GM21526 (cell line): ENCODE measurements at regions not wholly inside any gene's neighbourhood (a gene's known extent, or its start where the extent isn't known, plus 50 kb on each side); places are given as distances from the start of the nearest gene placed in this dataset.
"Not testable (repeated sequence)": the region's sequence is repeated elsewhere in the genome, so short reads cannot be mapped to it uniquely, and the experiment has no call there.

ENCODE experiments used
- ATAC-seq: cut with Tn5 transposase; IDR thresholded peaks from one replicate; pipeline ENCODE4 v1.9.1; 2021; ENCODE audit warnings: moderate library complexity; ENCODE audit not compliant: unreplicated experiment, low FRiP score

DNA sequence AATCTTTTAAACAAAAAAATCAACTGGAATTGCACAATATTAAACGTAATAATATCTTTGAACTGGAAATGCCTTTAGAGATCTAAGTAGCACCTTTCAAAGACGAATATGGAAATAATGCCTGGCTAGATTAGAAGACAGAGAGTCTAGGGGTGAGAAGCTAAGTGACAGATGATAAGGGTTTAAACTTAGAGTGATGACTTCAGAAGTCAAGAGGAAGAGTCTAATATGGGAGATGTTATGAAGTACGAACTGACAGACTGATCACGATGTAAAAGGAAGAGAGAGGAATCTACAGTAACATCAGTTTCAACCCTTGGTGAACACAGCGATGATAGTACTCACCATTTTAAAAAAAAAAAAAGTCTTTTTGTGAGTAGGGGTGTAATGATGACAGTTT is 57.9 kb downstream of the HINT1 start:
- no peak for ATAC-seq

GRCh38 chr5:131104169-131104808 is 60.8 kb downstream of the HINT1 start:
- ATAC-seq, result no peak

- ATAC-seq, result no peak
Observed at GRCh38 chr5:131096774-131097710, 68.0 kb downstream of the HINT1 start.

DNA sequence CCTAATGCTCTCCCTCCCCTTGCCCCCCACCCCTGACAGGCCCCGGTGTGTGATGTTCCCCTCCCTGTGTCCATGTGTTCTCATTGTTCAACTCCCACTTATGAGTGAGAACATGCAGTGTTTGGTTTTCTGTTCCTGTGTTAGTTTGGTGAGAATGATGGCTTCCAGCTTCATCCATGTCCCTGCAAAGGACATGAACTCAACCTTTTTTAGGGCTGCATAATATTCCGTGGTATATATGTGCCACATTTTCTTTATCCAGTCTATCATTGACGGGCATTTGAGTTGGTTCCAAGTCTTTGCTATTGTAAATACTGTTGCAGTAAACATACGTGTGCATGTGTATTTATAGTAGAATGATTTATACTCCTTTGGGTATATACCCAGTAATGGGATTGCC is 69.5 kb downstream of the HINT1 start:
- not testable (repeated sequence) for ATAC-seq

DNA sequence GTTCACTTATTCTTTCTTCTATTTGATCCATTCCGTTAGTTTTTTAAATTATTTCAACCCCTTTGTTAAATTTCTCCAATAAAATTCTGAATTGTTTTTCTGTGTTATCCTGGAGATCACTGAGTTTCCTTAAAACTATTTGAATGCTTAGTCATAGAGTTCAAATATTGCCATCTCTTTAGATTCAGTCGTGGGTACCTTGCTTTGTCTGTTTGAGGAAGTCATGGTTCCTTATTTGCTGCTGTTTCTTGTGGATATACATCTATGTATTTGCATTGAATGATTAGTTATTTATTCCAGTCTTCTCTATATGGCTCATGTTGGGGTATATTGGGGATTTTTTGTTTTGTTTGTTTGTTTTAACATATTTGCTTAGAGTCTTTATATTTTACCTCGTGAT is 80.6 kb downstream of the HINT1 start:
- ATAC-seq, result no peak

DNA sequence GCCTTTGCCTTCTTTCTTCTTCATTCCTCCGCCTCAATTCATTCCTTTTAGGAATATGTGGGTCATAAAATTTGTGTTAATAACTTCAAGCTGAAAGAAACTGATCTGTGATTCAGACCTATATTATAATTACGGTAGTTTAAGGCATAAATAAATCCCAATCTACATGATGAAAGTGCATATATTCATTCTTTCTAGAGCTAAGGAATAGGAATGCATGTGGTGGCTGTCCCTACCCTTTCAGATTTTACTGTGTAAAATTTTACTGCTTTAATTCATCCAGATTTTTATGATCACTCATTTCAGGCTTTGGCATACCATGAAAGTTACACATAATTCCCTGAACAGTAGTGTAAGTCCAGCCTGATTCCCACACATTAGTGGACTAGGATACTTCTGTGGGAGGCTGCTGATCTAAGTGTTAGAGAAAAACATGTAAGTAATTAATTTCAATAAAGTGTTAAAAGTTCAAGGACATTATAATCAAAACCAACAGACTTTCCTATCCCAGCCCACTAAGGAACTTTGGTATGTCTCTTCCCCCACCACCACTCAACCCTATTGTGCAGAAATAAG is 83.1 kb downstream of the HINT1 start:
- no peak for ATAC-seq

GRCh38 chr5:131081374-131081773 is 83.7 kb downstream of the HINT1 start:
- no peak for ATAC-seq

DNA sequence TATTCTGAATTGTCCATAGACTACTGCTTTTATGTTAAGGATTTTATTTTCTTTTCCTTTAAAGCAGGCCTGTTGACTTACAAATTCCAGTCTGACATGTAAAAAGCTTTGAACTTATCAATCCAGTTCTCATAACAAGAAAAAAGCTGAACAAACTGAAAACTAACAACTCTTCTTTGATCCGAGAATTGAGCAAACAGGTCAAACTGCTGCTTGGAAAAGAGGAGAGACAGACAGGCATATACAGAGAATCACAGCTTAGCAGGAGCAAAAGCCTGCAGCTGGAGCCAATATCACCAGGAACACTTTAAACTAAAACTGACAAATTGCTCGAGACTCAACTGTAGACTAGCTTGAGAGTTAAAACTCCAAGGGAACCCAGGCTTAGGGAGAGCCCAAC is 85.8 kb downstream of the HINT1 start:
- no peak for ATAC-seq

DNA sequence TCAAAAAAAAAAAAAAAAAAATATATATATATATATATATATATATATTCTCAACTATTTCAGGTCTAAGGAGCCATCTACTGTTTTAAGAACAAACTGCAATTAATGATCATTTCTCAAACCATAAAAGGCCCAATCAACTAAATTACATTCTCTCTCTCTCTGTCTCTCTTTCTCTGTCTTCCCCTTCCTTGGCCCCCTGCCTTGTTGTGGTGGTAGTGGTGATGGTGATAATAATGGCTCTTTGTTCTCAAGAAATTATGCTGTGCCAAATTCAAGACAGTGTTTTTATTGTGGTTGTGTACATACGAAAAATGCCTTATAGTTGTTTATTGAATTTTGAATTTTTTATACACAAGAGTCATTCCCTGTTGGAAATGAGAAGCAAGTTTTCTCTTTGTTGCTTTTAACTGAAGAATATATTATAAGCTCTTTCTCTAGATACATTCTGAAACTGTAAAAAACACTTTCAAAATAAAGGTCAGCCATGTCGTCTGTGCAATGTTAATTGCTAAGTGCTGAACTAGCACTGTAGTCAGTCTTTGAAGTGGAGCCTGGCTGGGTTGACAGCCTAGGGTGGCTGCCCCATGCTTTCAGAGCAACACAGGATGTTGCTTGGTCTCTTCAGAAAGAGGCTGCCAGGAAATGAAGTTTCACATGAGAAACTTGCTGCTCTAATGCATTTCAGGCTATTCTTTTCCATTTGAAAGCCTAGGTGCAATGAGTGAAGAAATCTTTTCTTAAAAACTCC is 96.0 kb downstream of the HINT1 start:
- ATAC-seq, result peak; percentile 93

- ATAC-seq, result no peak
Observed at GRCh38 chr5:131068076-131068475, 97.0 kb downstream of the HINT1 start.

GRCh38 chr5:131067636-131068035 is 97.4 kb downstream of the HINT1 start:
- ATAC-seq, result no peak

DNA sequence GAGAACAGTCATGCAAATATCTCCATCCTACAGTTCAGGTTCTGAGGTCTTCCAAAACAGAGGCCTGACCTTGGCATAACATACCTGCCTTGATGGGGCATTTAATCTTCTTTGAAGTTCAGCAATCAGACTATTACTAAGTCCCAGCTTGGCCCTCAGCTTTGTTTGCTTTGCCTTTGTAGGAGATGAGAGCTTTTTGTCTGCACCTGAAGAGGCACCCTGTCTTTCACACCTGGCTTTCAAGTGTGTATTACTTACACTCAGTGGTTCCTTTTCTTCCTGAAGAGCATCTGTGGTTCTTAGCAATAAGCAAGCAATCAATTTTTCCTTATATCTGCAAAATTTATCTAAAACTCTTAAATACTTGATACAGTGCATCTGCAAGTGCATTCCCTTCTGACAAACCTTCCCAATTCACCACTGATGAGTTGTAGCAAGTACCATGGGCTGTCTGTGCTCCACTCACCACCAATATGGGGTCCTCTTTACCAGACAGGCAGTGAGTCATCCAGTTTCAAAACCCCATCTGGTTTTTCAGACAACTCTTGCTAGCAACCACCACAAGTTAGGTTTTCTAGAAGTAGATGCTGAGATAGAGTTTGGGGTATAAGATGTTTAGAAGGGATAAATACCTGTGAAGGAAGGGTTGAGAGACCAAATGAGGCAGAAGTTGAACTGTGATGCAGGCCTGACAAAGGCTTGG is 100.2 kb downstream of the HINT1 start:
- ATAC-seq, result peak; percentile 47

DNA sequence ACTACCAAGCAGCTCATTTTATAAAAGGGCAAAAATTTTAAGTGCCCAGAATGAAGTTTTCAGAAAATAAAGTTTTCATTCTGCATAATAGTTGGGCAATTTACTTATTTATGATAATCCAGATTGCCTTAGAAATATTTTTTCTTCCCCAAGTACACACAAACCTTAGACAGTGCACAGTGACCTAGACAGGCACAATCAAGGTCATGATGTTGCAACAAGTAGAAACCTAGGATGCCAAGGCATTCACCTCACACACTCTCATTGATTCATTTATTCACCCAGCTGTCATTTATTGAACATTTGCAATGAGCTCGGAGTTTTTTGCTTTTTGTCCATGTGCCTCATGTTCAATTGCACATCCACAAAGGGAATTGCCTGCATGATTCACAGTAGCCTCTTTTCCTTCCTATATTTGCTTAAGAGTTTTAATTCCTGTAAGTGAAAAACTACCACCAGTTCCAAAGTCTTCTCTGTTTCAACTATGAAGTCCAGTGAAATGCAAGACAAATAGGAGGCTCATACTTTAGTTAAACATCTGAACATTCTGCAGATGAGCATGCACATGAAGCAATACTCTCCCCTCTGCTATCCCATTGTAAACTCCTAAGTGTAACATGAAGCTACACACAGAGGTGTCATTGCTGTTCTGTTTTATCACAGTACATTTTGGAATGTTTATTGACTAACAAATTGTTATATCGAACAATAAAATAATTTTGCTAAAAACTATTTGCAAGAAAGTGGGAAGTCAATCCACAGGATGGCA is 122.9 kb downstream of the HINT1 start:
- no peak for ATAC-seq

GRCh38 chr5:131023498-131023865 is 141.6 kb downstream of the HINT1 start:
- no peak for ATAC-seq

DNA sequence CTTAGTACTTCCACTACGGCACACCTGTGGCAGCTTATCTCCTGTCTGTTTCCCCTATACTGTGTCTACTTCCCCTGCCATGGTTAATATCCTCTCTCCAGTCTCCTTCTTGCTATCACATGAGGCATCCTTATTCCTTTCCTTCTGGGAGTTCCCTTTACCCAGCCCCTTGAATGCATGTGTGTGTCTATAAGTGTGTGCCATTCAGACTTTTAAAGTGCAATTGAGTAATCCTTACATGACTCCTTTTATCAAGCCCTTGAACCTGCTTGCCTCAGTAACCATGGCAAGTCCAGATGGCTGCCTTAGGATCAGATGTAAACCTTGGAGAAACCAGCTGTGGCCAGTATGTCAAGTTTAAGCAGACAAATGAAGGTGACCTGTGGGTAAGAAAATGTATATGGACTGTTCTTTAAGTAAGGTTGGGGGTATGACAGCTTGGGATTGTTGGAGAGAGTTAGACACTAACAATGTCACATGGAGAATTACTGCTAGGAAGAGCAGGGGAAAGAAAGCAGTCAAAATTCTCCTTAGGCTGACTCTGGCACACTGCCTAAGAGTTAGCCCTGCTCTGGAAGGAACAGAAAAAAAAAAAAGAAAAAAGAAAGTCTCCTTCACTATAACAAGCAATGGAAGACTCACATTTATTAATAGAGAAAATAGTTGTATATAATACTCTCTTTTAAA is 142.1 kb downstream of the HINT1 start:
- no peak for ATAC-seq

- no peak for ATAC-seq
Observed at GRCh38 chr5:131021646-131022045, 143.4 kb downstream of the HINT1 start.

DNA sequence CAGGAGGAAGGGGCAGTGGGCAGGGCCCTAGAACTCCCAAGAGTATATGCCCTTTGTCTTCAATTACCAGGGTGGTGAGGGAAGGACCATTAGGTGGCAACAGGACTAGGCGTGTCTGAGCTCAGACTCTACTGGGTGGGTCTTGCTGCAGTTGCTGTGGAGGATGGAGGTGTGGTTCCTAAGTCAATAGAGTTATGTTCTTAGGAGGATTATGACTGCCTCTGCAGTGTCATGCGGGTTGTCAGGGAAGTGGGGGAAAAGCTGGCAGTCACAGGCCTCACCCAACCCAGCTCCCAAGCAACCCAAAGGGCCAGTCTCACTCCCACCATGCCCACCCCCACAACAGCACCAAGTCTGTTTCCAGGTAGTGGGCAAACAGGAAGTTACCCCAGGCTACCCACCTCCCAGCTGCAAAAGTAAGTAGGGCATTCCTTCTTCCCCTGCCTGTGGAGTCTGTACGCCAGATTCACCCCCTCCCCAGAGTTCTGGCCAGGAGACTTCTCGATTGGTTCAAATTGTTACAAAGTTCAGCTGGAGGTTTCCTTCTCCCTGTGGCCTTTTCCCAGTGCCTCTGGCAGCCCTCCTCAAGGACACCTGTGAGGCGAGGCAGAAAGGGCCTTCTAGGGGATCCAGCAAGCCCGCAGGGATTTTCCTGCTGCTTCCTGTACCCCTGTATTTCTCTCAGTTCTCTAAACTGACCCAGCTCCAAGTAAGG is 145.3 kb downstream of the HINT1 start:
- no peak for ATAC-seq

- ATAC-seq, result no peak
Observed at GRCh38 chr5:131019111-131019510, 145.9 kb downstream of the HINT1 start.
